Activated CD8-positive, alpha-beta memory T cell treated with anti-CD3 and anti-CD28 coated beads, Interleukin-2, amount 10 ng/mL, durations not matched to agents 7 days and 5 days (primary cell): ENCODE measurements at regions not wholly inside any gene's neighbourhood (a gene's known extent, or its start where the extent isn't known, plus 50 kb on each side); places are given as distances from the start of the nearest gene placed in this dataset.

Experiments used
- ATAC-seq: fragments of 150-1000 bp; cut with Tn5 transposase; one replicate; pipeline ENCODE4 v1.10.0; 2021; ENCODE audit warnings: moderate library complexity
- CTCF ChIA-PET: fragments of 350-600 bp; sonication (Branson Sonifier 250); formaldehyde crosslinking; loops from one replicate; lab custom pipeline; 2021; ENCODE audit warnings: antibody characterized with exemption; lab: Charles Lee
- DNase-seq: peaks from one replicate; pipeline ENCODE4 v3.0.0-alpha.2; 2020
- H3K27ac Mint-ChIP-seq: one replicate; pipeline ENCODE4 v1.8.0; 2021; ENCODE audit warnings: mild to moderate bottlenecking, mixed read lengths
- H3K27me3 Mint-ChIP-seq: one replicate; pipeline ENCODE4 v1.8.0; 2021; ENCODE audit warnings: mixed read lengths
- H3K36me3 Mint-ChIP-seq: one replicate; pipeline ENCODE4 v1.8.0; 2021; ENCODE audit warnings: mild to moderate bottlenecking, mixed read lengths
- H3K4me1 Mint-ChIP-seq: one replicate; pipeline ENCODE4 v1.8.0; 2021; ENCODE audit warnings: mixed read lengths
- H3K4me3 Mint-ChIP-seq: one replicate; pipeline ENCODE4 v1.8.0; 2021; ENCODE audit warnings: mild to moderate bottlenecking, moderate library complexity, mixed read lengths
- H3K9me3 Mint-ChIP-seq: one replicate; pipeline ENCODE4 v1.8.0; 2022; ENCODE audit warnings: low read depth, mixed read lengths

DNA sequence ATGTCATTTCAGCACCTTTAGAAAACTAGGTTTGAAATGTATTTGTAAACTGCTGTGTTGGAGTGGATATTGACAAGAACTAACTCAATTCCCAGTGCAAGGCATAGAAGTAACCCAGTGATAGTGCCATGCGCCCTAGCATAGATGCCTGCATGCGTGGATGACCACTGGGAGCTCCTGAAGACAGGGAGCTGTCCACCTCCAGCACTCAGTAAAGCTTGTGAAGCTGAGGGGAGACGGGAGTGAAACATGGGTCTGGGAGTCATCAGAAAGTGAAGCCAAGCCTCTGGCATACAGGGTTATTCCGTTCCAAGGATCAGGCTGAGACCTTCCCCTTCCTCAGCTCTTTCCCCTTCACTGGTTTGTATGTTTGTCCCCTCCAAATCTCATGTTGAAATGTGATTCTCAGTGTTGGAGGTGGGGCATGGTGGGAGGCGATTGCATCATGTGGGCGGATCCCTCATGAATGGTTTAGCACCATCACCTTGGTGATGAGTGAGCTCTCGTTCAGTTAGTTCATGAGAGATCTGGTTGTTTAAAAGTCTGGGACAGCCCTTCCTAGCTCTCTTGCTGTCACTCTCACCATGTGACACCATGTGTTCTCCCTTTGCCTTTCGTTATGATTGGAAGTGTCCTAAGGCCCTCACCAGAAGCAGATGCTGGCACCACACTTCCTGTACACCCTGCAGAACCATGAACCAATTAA lies 146.5 kb upstream of the FERMT1 start:
- Mint-ChIP-seq H3K4me1 (no peaks in the 10 kb centered on the region), H3K36me3 (no peaks in the 10 kb centered on the region), H3K4me3 (no peak overlapping the region), H3K27me3 (no peaks in the 10 kb centered on the region), H3K9me3 (no peaks in the 10 kb centered on the region), H3K27ac (no peak overlapping the region)
- CTCF ChIA-PET = no interaction called here
- no peak for DNase-seq
- ATAC-seq = no peak

DNA sequence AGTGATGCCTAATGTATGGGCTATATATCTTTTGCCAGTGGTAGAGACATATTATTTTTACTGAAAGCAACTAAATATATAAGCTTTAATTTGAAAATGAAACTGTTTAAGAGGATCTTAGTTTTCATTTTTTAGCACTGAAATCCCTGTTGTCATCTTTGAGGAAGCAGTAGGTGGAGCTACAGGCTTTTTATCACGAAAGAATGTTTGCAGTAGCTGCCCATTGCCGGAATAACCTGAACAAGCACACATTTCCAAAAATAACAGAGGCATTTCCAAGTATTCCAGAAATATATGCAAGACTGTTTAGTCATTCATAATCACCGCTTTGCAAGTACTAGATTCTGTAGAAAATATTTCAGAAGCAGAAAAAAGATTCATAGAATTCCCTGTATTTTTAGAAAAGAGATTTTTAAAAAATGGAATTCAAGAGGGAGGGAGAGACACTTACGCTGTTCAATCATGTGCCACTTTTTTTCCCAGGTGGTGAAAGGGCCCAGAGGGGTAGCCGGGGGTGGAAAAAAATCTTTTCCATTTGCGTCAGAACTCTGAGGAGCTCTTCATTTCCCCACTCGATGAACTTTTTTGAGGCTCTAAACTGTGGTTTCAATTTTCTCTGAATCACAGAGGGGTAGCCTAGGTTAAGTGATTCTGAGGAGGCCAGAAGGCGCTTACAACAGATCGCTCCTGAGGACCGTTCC lies 142.5 kb upstream of the FERMT1 start:
- CTCF ChIA-PET = no interaction called here
- Mint-ChIP-seq H3K4me3 (no peak overlapping the region), H3K4me1 (no peaks in the 10 kb centered on the region), H3K27ac (no peak overlapping the region), H3K27me3 (no peaks in the 10 kb centered on the region), H3K36me3 (no peaks in the 10 kb centered on the region), H3K9me3 (no peaks in the 10 kb centered on the region)
- DNase-seq (no peak), ATAC-seq (no peak)

DNA sequence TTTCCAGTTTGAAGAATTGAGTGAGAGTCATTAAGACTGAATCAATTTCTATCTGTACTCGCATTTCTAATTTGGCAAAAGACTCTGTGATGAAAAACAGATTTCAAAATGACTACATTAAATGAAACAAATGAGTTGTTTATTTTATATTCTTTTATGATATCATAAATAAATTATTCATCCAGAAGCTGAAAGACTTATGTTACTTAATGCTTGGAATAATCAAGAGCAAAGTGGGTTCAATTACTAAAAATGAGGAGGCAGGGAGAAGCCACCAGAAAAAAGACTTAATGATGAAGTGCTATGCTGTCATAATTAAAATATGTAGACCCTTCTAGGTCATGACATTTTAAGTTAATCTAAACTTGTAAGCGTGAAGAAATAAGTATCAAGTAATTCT lies 130.6 kb upstream of the FERMT1 start:
- CTCF ChIA-PET = no interaction called here
- no peaks in the 10 kb centered on the region for H3K4me1 Mint-ChIP-seq

DNA sequence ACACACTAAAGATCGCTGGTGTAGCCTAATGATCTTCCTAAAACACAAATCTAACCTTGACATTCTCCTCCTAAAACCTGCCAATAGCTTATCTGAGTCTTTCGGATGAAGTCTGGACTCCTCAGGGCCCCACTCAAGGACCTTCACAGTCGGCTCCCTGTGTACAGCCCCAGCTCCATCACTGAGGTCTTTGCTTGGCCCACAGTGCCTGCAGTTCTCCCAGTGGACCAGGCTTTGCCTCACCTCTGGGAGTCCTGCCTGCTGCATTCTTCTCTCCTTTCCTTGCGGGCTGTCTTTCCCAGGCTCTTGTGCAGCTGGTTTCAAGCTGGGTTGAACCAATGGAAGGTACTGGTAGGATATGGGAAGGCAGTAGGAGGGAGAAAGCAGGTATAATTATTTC lies 122.6 kb upstream of the FERMT1 start:
- no peak for ATAC-seq
- H3K27ac Mint-ChIP-seq = no peak overlapping the region
- peaks cover 5% of the 10 kb centered on the region for H3K9me3 Mint-ChIP-seq
- no peak overlapping the region for H3K4me3 Mint-ChIP-seq
- CTCF ChIA-PET = no interaction called here
- H3K4me1 Mint-ChIP-seq = no peaks in the 10 kb centered on the region
- H3K36me3 Mint-ChIP-seq = no peaks in the 10 kb centered on the region
- no peak for DNase-seq
- no peaks in the 10 kb centered on the region for H3K27me3 Mint-ChIP-seq

More for the DNA sequence above, 130.6 kb upstream of the FERMT1 start:
- no peak overlapping the region for H3K27ac Mint-ChIP-seq
- no peak overlapping the region for H3K4me3 Mint-ChIP-seq
- no peaks in the 10 kb centered on the region for H3K9me3 Mint-ChIP-seq
- no peaks in the 10 kb centered on the region for H3K36me3 Mint-ChIP-seq
- no peak for DNase-seq
- no peaks in the 10 kb centered on the region for H3K27me3 Mint-ChIP-seq
- ATAC-seq = no peak

DNA sequence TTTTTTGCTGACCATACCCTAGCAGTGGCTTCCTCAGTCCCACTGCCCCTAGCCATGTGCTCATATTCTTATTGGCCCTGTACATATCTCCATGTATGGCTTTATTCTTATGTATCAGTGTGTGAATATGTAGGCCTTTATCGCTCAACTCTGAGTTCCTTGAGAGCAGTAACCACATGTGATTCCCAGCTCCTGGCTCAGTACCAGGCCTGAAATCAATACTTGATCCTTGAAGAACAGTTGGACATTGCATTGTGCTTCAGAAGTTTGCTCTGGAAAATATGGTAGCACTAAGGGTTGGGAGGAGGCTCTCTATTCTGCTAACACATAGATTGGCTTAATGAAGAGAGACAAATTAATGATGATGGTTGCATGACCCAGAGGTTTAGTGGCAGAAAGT lies 118.8 kb upstream of the FERMT1 start:
- no peaks in the 10 kb centered on the region for H3K4me1 Mint-ChIP-seq
- CTCF ChIA-PET = no interaction called here

DNA sequence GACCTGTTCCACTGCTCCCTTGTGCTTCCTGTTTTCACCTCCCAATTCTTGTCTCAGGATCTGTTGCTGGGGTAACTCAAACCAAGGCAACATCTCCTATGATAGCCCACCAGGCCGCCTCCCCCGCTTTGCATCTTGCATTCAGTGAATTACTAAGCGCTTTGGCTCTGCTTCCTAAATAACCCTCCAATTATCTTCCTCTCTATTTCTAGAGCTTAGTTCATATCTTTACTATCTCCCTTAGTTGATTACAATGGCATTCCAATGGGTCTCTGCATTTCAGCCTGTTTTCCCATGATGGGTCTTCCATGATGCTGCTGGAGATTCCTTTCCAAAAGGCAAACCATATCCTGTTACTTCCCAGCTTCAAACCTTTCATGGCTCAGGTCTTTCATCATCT lies 117.2 kb upstream of the FERMT1 start:
- H3K9me3 Mint-ChIP-seq = peaks cover 3% of the 10 kb centered on the region
- no peak for ATAC-seq
- no peak overlapping the region for H3K4me3 Mint-ChIP-seq
- no peak for DNase-seq
- CTCF ChIA-PET = no interaction called here
- no peaks in the 10 kb centered on the region for H3K36me3 Mint-ChIP-seq
- no peak overlapping the region for H3K27ac Mint-ChIP-seq
- H3K27me3 Mint-ChIP-seq = no peaks in the 10 kb centered on the region
- H3K4me1 Mint-ChIP-seq = no peaks in the 10 kb centered on the region

More for the DNA sequence above, 118.8 kb upstream of the FERMT1 start:
- ATAC-seq (no peak), DNase-seq (no peak)
- peaks cover 5% of the 10 kb centered on the region for H3K9me3 Mint-ChIP-seq
- no peak overlapping the region for H3K4me3 Mint-ChIP-seq
- H3K27ac Mint-ChIP-seq = no peak overlapping the region
- no peaks in the 10 kb centered on the region for H3K27me3 Mint-ChIP-seq
- no peaks in the 10 kb centered on the region for H3K36me3 Mint-ChIP-seq

DNA sequence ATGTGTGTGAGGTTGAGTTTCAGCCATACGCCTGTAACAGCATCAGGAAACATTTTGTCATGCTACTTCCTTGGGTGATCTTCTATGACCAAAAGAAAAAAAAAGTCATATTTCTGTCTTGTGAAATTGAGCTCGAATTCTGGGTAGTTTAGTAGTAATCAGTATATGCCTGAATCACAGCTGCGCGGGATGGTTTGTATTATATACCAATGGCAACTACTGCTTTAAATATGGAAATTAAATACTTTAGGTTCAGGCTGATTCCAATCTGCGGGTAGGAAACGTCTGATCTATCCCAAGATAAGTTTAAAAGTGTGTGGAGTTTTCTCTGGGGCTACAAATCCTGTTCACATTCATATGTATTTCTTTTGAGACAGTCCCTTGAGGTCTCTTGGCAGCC lies 115.6 kb upstream of the FERMT1 start:
- CTCF ChIA-PET = no interaction called here
- H3K27ac Mint-ChIP-seq = no peak overlapping the region
- H3K4me3 Mint-ChIP-seq = no peak overlapping the region
- no peaks in the 10 kb centered on the region for H3K4me1 Mint-ChIP-seq
- DNase-seq (no peak), ATAC-seq (no peak)
- H3K36me3 Mint-ChIP-seq = no peaks in the 10 kb centered on the region
- H3K27me3 Mint-ChIP-seq = no peaks in the 10 kb centered on the region
- H3K9me3 Mint-ChIP-seq = no peaks in the 10 kb centered on the region

DNA sequence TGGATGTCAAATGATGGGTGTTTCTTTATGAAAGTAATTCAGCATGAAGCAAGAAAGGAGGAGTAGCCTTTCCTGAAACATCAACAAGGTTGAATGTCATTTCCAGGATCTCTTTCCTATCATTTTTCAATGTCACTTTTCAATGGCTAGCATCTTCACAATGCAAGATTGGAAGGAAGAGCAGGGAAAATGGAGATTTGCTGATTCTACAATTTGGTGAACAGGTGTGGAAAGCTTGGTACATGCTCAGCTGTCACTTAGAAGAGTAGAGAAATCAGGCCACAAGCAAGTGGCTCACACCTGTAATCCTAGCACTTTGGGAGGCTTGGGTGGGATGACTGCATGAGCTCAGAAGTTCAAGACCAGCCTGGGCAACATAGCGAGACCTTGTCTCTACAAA lies 112.7 kb upstream of the FERMT1 start:
- Mint-ChIP-seq H3K27ac (no peak overlapping the region), H3K27me3 (no peaks in the 10 kb centered on the region), H3K9me3 (no peaks in the 10 kb centered on the region), H3K4me1 (no peaks in the 10 kb centered on the region), H3K36me3 (no peaks in the 10 kb centered on the region), H3K4me3 (no peak overlapping the region)
- CTCF ChIA-PET = no interaction called here
- no peak for DNase-seq
- no peak for ATAC-seq

DNA sequence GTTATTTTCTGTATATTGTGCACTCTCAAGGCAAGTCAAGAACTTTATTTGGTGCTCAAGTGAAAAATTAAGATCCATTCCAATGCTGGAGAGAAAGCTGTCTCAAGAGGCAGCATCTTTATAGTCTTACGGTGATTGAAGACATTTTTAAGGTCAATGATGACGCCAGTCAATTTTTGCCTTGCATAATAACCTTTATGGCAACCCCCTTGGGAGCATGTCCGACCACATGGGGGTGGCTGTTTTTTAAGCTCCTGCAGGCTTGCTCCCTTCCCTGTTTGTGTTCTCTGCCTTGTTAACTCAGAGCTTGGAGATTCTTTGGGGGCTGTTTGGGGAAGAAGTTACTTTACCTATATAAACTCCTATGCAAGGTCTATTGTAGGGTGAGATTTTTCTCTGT lies 109.6 kb upstream of the FERMT1 start:
- H3K27me3 Mint-ChIP-seq = no peaks in the 10 kb centered on the region
- CTCF ChIA-PET = no interaction called here
- H3K36me3 Mint-ChIP-seq = no peaks in the 10 kb centered on the region
- H3K9me3 Mint-ChIP-seq = no peaks in the 10 kb centered on the region
- ATAC-seq (no peak), DNase-seq (no peak)
- no peak overlapping the region for H3K4me3 Mint-ChIP-seq
- H3K4me1 Mint-ChIP-seq = no peaks in the 10 kb centered on the region
- H3K27ac Mint-ChIP-seq = no peak overlapping the region

DNA sequence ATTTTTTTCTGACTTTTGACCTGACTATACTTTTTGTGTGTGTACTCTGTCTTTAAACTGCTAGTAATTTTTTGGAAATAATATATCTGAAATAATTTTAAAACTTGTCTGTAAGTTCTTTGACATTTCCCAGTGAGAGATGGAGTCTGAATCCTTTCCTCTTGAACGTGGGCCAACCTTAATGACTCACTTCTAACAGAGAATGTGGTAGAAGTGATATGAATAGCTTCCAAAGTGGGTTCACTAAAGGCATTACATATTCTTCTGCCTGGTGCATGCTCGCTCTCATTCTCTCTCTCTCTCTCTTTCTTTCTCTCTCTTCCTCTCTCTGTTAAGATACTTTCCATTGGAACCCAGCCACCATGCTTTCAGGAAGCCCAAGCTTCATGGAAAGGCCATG lies 108.7 kb upstream of the FERMT1 start:
- DNase-seq (no peak), ATAC-seq (no peak)
- no peak overlapping the region for H3K27ac Mint-ChIP-seq
- CTCF ChIA-PET = no interaction called here
- H3K27me3 Mint-ChIP-seq = no peaks in the 10 kb centered on the region
- no peak overlapping the region for H3K4me3 Mint-ChIP-seq
- H3K4me1 Mint-ChIP-seq = no peaks in the 10 kb centered on the region
- no peaks in the 10 kb centered on the region for H3K36me3 Mint-ChIP-seq
- no peaks in the 10 kb centered on the region for H3K9me3 Mint-ChIP-seq

DNA sequence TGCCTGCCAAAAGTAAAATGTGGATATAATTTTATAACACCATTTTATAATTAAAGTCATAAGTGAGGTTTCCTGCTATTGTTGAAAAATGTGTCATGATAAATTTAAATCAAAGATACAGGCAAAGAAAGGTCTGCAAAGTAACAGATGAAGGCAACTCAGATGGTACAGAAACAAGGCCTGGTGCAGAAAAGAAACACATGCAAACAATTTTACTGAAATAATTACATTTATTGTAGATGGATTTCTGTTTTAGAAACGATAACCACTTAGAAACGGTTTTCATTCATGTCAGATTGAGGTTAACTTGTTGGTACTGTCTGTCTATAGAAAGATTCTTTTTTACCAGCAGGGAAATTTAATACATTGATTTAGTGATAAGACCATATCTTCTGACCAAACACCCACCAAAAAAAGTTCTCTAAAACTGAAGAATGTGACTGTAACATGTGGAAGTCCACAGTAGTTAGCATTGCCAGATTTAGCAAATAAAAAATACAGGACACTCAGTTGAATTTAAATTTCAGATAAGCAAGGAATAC lies 105.5 kb upstream of the FERMT1 start:
- H3K9me3 Mint-ChIP-seq = no peaks in the 10 kb centered on the region
- H3K27ac Mint-ChIP-seq = no peak overlapping the region
- ATAC-seq (no peak), DNase-seq (no peak)
- CTCF ChIA-PET = no interaction called here
- no peaks in the 10 kb centered on the region for H3K4me1 Mint-ChIP-seq
- no peak overlapping the region for H3K4me3 Mint-ChIP-seq
- no peaks in the 10 kb centered on the region for H3K27me3 Mint-ChIP-seq
- H3K36me3 Mint-ChIP-seq = no peaks in the 10 kb centered on the region

DNA sequence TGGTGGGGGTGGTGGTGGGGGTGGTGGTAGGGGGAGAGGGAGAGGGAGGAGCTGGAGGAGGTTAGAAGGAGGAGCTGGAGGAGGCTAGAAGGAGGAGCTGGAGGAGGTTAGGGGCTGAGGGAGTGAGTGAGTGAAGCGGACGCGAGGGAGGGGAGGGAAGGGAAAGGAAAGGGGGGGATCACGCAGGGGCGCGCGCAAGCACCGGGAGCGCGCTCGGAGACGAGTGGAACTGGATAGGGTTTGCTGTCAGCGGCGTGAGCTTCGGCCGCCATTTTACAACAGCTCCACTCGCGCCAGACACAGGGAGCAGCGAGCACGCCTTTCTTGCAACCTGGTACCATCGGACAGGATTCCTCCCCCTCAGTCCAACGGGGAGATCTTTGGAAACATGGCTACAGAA lies 90.5 kb upstream of the FERMT1 start:
- Mint-ChIP-seq H3K4me1 (no peaks in the 10 kb centered on the region), H3K27ac (no peak overlapping the region), H3K36me3 (no peaks in the 10 kb centered on the region), H3K27me3 (no peaks in the 10 kb centered on the region), H3K9me3 (peaks cover 2% of the 10 kb centered on the region), H3K4me3 (no peak overlapping the region)
- CTCF ChIA-PET = no interaction called here
- no peak for ATAC-seq
- DNase-seq = no peak

DNA sequence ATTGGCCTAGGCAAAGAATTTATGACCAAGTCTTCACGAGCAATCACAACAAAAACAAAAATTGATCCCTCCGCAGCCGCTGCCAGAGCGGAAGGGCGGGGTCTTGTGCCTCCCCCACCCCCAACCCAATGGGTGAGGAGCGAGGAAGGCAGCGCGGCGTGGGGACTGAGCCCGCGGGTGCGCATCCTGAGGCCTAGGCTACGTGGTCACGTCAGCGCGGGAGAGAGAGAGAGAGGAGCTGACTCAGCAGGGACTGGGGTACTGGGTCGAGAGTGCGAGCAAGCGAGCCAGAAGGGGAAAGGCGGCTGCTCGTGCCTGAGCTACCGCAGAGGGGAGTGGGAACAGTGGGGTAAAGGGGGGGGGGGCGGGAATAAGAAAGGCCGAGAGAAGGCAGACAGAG lies 90.1 kb upstream of the FERMT1 start:
- Mint-ChIP-seq H3K9me3 (peaks cover 2% of the 10 kb centered on the region), H3K27ac (no peak overlapping the region), H3K4me1 (no peaks in the 10 kb centered on the region), H3K36me3 (no peaks in the 10 kb centered on the region), H3K27me3 (no peaks in the 10 kb centered on the region), H3K4me3 (no peak overlapping the region)
- no peak for ATAC-seq
- CTCF ChIA-PET = no interaction called here
- DNase-seq = no peak

DNA sequence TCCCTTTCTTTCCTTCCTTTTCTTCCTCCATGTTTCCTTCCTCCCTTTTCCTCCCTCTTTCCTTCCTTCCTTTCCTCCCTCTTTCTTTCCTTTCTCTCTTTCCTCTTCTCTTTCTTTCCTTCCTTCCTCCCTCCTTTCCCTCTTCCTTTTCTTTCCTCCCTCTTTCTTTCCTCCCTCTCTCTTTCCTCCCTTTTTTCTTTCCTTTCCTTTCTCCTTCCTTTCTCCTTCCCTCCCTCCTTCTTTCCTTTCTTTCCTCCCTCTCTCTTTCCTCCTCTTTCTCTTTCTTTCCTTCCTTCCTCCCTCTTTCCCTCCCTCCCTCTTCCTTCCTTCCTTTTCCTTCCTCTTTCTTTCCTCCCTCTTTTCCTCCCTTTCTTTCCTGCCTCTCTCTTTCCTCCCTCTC lies 86.3 kb upstream of the FERMT1 start:
- no peak for DNase-seq
- no peak overlapping the region for H3K27ac Mint-ChIP-seq
- CTCF ChIA-PET = no interaction called here
- H3K27me3 Mint-ChIP-seq = no peaks in the 10 kb centered on the region
- H3K4me3 Mint-ChIP-seq = no peak overlapping the region
- ATAC-seq = no peak
- peaks cover 2% of the 10 kb centered on the region for H3K9me3 Mint-ChIP-seq
- no peaks in the 10 kb centered on the region for H3K36me3 Mint-ChIP-seq
- H3K4me1 Mint-ChIP-seq = no peaks in the 10 kb centered on the region
